ENCODE measurements at regions not wholly inside any gene's neighbourhood (a gene's known extent, or its start where the extent isn't known, plus 50 kb on each side); places are given as distances from the start of the nearest gene placed in this dataset.

DNA sequence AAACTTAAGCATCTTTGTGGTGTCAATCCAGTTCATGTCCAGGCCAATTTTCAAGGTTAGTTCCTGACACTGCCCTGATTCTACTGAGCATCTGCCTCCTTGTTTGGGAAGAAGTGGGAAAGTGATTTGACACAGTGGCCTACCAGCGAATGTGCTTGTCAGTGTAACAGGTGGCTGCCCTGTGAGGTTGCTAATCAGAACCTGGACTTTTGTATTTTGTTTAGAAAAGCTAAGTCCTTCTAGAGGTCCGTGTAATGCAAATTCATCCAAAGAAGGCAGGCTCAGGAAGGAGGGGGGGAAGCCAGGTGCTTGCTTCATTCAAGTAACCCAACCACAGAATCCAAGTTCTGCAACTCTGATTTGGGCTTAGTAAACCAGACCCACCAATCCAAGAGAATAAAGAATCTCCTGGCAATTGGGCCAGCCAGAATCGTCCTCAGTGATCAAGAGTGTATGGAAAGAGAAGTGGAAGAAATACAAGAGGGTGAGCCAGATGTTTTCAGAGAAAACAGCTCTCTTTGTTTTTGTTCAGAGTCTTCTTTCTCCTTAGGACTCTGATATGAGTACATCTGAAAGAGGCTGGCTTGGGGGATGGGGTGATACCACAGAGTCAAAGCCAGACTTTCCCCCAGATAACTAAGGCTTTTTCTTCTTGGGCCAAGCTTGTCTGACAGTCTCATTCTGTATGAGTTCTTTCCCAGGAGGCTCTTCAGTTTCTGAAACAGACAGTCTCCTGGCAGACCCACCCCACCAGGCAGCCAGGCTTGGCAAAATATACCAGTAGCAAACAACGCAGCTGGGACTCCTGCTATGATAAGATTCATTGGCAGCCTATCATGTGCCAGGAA lies 508.9 kb upstream of the TBL1XR1 start:
- TF ChIP-seq, protein P1, sequence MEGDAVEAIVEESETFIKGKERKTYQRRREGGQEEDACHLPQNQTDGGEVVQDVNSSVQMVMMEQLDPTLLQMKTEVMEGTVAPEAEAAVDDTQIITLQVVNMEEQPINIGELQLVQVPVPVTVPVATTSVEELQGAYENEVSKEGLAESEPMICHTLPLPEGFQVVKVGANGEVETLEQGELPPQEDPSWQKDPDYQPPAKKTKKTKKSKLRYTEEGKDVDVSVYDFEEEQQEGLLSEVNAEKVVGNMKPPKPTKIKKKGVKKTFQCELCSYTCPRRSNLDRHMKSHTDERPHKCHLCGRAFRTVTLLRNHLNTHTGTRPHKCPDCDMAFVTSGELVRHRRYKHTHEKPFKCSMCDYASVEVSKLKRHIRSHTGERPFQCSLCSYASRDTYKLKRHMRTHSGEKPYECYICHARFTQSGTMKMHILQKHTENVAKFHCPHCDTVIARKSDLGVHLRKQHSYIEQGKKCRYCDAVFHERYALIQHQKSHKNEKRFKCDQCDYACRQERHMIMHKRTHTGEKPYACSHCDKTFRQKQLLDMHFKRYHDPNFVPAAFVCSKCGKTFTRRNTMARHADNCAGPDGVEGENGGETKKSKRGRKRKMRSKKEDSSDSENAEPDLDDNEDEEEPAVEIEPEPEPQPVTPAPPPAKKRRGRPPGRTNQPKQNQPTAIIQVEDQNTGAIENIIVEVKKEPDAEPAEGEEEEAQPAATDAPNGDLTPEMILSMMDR (conservative IDR thresholded peaks at IDR 0.05; ENCODE audit: low read depth, low read length): no peak
- TF ChIP-seq EZH2 (IDR thresholded peaks at IDR 0.05; ENCODE audit: borderline replicate concordance, low read depth, low read length, poor library complexity, severe bottlenecking): no peak

Measured in A673 (cell line).